GM19043 (cell line): ENCODE measurements at regions not wholly inside any gene's neighbourhood (a gene's known extent, or its start where the extent isn't known, plus 50 kb on each side); places are given as distances from the start of the nearest gene placed in this dataset.

Experiments
- ATAC-seq: cut with Tn5 transposase; IDR thresholded peaks from one replicate; pipeline ENCODE4 v1.9.1; 2021; ENCODE audit warnings: low read depth; ENCODE audit not compliant: unreplicated experiment

GRCh38 chr12:93173178-93173957, 204.4 kb upstream of the NUDT4 start:
- no peak for ATAC-seq

GRCh38 chr12:93174048-93174447, 203.7 kb upstream of the NUDT4 start:
- ATAC-seq, result no peak

DNA sequence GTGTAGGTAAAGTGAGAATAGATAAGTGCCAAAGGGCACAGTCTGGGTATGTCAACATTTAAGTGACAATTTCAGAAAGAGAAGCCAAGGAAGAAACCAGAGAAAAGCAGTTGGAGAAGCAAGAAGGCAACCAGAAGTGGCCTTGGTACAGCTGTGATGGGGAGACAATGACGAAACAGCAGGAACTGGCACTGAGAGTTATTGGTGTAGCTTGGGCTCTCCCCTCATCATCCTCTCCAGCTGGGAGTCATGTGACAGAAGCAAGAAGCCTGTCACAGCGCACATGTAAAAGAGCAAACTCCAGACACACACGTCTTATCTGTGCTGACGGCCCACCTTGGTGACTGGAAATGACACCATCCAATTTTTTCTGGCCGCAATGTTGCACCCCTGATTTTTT, 203.3 kb upstream of the NUDT4 start:
- no peak for ATAC-seq

DNA sequence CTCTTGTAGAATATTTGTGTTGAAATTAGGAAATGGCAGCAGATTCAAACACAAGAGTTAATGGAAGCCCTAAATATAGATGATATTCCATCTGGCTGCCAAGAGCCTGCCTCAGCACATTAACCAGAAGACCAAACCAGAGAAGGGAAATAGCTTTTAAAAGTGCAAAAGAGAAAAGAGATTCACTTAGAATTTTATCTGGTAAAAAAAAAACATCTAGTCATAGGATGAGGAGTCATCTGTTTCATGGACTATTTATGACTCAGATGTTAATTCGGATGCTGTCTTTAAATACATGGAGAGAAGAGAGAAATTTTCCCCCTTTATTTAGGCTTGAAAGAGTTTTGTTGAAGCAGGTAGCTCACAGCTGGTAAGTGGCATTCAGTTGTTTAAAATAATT, 201.6 kb upstream of the NUDT4 start:
- no peak for ATAC-seq

GRCh38 chr12:93176610-93177126, 201.1 kb upstream of the NUDT4 start:
- ATAC-seq, result no peak

DNA sequence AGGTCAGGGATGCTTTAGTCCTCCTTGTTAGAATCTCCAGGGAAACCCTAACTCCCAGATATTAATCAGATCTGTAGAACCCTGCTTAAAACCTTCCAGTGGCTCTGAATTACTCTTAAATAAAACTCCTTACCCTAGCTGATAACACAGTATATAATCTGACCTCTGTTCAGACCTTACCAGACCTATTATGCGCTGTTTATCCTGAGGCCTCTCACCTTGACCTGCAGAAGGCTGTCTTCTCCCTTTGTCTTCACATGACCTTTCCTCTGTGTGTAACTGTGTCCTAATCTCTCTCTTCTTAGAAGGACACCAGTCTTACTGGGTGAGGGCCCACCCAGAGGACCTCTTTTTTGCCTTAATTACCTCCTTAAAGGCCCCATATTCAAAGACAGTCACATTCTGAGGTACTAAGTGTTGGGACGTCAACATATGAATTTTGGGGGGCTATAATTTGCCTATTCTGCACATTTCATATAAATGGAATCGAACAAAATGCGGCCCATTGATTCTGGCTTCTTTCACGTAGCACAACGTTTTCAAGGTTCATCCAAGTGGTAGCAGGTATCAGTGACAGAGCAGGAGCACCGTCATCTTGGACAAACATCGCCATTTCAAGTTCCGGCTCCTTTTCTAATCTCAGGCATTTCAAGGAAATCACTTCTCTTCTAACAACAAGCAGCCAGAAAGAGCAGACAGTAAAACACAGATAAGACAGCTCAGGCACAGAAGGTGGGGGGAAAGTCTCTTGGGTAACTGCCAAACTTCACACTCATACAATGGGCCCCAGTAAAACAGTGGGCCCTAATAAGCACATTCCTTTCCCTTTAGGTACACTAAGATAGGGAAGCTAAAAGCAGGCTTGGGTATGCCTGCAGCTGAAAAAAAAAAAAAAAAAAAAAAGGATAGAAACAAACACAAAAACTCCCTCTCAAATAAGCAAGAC, 200.2 kb upstream of the NUDT4 start:
- ATAC-seq, result no peak

DNA sequence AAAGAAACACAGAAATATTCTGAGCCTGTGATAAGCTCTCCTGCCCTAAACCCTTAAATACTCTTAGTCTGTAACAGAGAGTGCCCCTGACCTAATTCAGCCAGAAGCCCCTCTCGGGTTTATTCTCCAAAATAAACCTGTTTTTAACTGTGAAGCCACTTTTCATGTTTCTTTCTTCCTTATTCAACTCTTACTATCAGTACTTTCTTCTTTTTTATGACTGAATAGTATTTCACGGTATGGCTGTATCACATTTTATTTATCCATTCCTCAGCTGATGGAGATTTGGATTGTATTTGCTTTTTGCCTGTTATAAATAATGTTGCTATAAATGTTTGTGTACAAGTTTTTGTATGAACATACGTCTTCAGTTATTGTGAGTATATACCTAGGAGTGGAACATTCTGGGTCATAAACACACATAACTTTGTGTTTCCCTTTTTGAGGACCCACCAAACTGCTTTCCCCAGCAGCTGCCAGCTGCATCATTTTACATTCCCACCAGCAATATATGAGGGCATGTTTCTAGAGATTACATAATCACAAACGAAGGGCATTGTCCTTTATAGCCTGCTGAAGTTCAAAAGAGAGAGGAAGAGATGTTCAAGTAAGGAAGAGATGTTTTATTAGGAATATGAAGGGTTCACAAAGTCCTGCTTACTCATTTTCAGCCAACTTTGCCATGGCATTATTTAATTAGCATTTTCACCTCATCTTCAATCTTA, 199.4 kb upstream of the NUDT4 start:
- ATAC-seq, result no peak

- ATAC-seq, result no peak
Observed at GRCh38 chr12:93179792-93180191, 197.9 kb upstream of the NUDT4 start.

DNA sequence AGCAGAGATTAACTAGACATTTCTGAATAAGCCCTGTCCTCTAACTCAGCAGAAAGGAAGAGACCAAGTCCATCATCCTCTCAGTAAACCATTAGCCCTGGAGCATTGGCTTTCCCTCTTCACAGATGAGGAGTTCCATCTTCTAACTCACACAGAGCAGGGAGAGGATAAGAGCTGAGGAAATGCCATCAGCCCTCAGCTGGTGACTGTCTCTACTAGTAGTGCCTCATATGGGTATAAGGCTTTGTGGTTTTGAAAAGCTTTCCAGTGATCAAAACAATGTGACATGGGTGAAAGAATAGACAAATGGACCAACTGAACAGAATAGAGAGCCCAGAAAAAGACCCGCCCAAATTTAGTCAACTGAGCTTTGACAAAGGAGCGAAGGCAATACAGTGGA, 197.2 kb upstream of the NUDT4 start:
- ATAC-seq, result no peak

DNA sequence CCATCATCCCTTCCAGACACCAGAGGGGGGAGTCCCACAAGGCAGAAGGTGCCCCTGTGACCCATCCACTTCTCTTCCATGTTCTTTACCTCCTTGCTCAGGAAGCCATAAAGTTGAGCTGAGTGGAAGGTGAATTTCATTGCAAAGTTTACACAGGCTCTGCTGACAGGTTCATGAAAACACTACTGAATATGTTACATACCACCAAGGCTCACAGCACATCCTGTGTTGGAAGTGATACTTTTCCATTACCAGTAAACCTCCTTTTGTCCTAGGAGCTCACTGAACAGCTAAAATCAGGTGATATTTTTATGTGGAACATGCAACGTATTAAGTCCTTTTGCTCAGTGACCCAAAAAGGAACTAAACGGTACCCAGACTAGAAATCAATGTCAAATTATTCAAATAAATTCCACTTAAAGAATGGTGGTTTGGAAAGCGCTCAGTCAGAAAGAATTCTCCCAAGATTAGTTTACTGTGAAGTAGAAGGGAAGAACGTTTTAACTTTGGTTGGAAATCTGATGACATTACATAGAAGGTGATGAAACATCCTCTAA, 196.2 kb upstream of the NUDT4 start:
- ATAC-seq, result no peak

- peak; percentile 83 for ATAC-seq
Observed at GRCh38 chr12:93183940-93184671, 193.6 kb upstream of the NUDT4 start.

DNA sequence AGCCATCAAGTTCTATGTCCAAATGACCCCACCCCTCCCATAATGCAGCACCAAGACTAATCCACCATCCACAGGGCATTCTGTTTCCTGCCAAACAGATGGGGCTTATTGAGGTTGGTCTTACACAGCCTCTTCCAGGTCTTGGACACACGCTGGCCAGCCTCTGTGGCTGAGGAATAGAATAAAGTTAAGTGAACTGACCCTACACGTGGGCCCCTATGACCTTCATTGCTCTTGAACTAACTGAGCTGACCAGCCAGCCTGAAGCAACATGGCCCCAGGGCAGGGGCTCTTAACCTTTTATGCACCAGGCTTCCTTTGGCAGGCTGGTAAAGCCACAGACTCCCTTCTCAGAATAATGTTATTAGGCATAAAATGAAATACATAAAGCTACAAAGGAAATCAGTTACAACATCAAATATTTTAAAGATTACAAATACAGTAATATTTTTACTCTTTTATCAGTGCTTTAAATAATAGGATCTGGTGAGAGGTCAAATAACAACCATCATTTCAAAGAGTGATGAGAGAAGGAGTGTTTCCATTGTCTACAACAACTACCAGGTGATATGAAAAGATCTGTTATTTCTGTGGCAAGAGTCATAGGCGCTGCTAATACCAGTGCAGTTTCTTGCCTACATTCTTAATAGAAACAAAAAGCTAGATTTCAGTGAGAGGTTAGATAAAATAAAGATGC, 192.9 kb upstream of the NUDT4 start:
- ATAC-seq, result no peak

DNA sequence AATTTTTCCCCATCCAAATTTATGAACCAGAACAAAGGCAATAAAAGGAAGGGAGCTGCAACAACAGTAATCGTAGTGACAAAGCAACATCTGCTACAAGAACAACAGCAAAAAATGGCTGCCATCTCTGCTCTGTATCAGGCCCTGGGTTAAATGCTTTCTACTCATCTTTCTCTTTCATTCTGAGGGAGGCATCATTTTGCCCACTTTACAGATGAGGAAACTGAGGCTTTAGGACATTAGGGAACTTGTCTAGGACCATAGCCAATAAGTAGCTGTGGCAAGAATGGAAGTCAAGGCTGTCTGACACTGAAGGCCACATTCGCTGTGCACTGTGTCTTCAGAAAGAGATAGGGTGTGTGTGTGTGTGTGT, 192.4 kb upstream of the NUDT4 start:
- ATAC-seq, result no peak

- no peak for ATAC-seq
Observed at GRCh38 chr12:93186131-93186530, 191.6 kb upstream of the NUDT4 start.

GRCh38 chr12:93186621-93187020, 191.1 kb upstream of the NUDT4 start:
- no peak for ATAC-seq

DNA sequence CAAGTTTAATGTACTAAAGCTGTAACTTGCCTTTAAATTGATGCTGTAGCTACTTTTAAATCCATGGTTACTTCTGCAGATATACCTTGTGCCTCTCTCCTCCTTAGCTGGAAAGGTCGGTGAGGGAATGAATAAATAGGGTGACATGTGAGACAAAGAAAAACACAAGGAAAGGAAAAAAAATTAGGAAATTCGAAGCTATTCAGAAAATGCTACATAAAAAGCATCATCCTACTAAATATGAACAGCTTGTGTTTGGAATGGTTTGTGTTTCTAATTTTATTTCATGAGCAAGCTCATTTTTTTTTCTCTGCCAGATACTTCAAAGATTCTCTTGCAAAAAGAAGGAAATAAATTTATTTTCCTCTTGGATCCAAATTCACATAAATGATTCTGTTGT, 186.3 kb upstream of the NUDT4 start:
- no peak for ATAC-seq

- ATAC-seq, result no peak
Observed at GRCh38 chr12:93191956-93192355, 185.8 kb upstream of the NUDT4 start.

DNA sequence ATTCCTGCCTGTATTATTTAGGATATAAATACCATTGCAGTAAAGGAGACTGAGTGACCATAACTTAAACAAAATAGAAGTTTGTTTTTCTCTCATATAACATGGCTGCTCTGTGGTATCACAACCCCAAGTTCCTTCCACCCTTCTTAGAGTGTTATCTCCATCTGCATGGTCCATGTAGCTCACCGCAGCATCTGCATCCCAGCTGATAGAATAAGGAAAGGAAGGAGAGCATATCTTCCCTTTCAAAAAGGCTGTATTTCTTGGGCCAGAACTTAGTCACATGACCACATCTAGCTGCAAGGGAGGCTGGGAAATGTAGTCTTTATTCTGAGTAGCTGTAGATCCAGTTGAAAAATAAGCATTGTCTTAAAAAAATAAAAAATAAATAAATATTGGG, 184.8 kb upstream of the NUDT4 start:
- ATAC-seq, result no peak

DNA sequence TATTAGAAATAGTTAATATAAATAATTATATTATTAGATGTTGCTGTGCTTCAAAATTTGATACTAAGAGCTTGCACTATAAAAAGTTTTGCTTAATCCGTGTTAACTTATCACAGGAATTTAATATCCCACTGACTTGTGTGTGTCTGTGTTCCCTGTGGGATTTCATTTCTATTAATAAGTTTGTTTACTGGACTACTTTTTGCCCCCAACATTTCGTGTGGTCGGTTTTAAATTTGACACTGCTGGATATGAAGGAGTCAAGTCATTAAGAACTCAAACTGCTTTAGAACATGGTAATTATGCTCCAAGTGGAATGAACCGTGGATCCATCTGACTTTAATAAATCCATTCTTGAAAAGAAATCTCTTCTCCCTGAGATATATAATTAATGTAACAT, 182.2 kb upstream of the NUDT4 start:
- no peak for ATAC-seq
